ENCODE measurements at regions not wholly inside any gene's neighbourhood (a gene's known extent, or its start where the extent isn't known, plus 50 kb on each side); places are given as distances from the start of the nearest gene placed in this dataset.

- in situ Hi-C loops (cut with HindIII; ENCODE audit: low pct_unique_long_range_greater_than_20kb, low sequenced_read_pairs): no loop called here
- no peak for DNase-seq (ENCODE audit: low read depth, low spot score)
Observed at GRCh38 chr2:6222296-6222695, 530.1 kb downstream of the SOX11 start.

- in situ Hi-C loops (cut with HindIII; ENCODE audit: low pct_unique_long_range_greater_than_20kb, low sequenced_read_pairs): no loop called here
- DNase-seq (ENCODE audit: low read depth, low spot score): no peak
Observed at GRCh38 chr2:6224267-6224666, 532.1 kb downstream of the SOX11 start.

- no peak for DNase-seq (ENCODE audit: low read depth, low spot score)
- in situ Hi-C loops (cut with HindIII; ENCODE audit: low pct_unique_long_range_greater_than_20kb, low sequenced_read_pairs): no loop called here
Observed at GRCh38 chr2:6228251-6228650, 536.1 kb downstream of the SOX11 start.

GRCh38 chr2:6231166-6231565 lies 539.0 kb downstream of the SOX11 start:
- in situ Hi-C loops (cut with HindIII; ENCODE audit: low pct_unique_long_range_greater_than_20kb, low sequenced_read_pairs): no loop called here
- DNase-seq (ENCODE audit: low read depth, low spot score): no peak

GRCh38 chr2:6233993-6234392 lies 541.8 kb downstream of the SOX11 start:
- in situ Hi-C loops (cut with HindIII; ENCODE audit: low pct_unique_long_range_greater_than_20kb, low sequenced_read_pairs): no loop called here

GRCh38 chr2:6234702-6235101 lies 542.5 kb downstream of the SOX11 start:
- in situ Hi-C loops (cut with HindIII; ENCODE audit: low pct_unique_long_range_greater_than_20kb, low sequenced_read_pairs): no loop called here
- DNase-seq (ENCODE audit: low read depth, low spot score): no peak

More at GRCh38 chr2:6233993-6234392, 541.8 kb downstream of the SOX11 start:
- no peak for DNase-seq (ENCODE audit: low read depth, low spot score)

- no peak for DNase-seq (ENCODE audit: low read depth, low spot score)
- in situ Hi-C loops (cut with HindIII; ENCODE audit: low pct_unique_long_range_greater_than_20kb, low sequenced_read_pairs): no loop called here
Observed at GRCh38 chr2:6236317-6236716, 544.1 kb downstream of the SOX11 start.

GRCh38 chr2:6237039-6237660 lies 545.0 kb downstream of the SOX11 start:
- in situ Hi-C loops (cut with HindIII; ENCODE audit: low pct_unique_long_range_greater_than_20kb, low sequenced_read_pairs): no loop called here
- DNase-seq (ENCODE audit: low read depth, low spot score): no peak

- in situ Hi-C loops (cut with HindIII; ENCODE audit: low pct_unique_long_range_greater_than_20kb, low sequenced_read_pairs): no loop called here
- no peak for DNase-seq (ENCODE audit: low read depth, low spot score)
Observed at GRCh38 chr2:6249557-6249956, 557.4 kb downstream of the SOX11 start.

- in situ Hi-C loops (cut with HindIII; ENCODE audit: low pct_unique_long_range_greater_than_20kb, low sequenced_read_pairs): no loop called here
- DNase-seq (ENCODE audit: low read depth, low spot score): no peak
Observed at GRCh38 chr2:6254441-6254840, 562.3 kb downstream of the SOX11 start.

GRCh38 chr2:6264198-6264597 lies 572.0 kb downstream of the SOX11 start:
- in situ Hi-C loops (cut with HindIII; ENCODE audit: low pct_unique_long_range_greater_than_20kb, low sequenced_read_pairs): no loop called here

GRCh38 chr2:6281524-6281923 lies 584.2 kb downstream of the CMPK2 start:
- no peak for DNase-seq (ENCODE audit: low read depth, low spot score)
- in situ Hi-C loops (cut with HindIII; ENCODE audit: low pct_unique_long_range_greater_than_20kb, low sequenced_read_pairs): no loop called here

More at GRCh38 chr2:6264198-6264597, 572.0 kb downstream of the SOX11 start:
- no peak for DNase-seq (ENCODE audit: low read depth, low spot score)

- in situ Hi-C loops (cut with HindIII; ENCODE audit: low pct_unique_long_range_greater_than_20kb, low sequenced_read_pairs): no loop called here
Observed at GRCh38 chr2:6283259-6283658, 582.4 kb downstream of the CMPK2 start.

GRCh38 chr2:6287406-6287805 lies 578.3 kb downstream of the CMPK2 start:
- DNase-seq (ENCODE audit: low read depth, low spot score): no peak
- in situ Hi-C loops (cut with HindIII; ENCODE audit: low pct_unique_long_range_greater_than_20kb, low sequenced_read_pairs): no loop called here

More at GRCh38 chr2:6283259-6283658, 582.4 kb downstream of the CMPK2 start:
- DNase-seq (ENCODE audit: low read depth, low spot score): no peak

GRCh38 chr2:6288791-6289190 lies 576.9 kb downstream of the CMPK2 start:
- in situ Hi-C loops (cut with HindIII; ENCODE audit: low pct_unique_long_range_greater_than_20kb, low sequenced_read_pairs): no loop called here
- DNase-seq (ENCODE audit: low read depth, low spot score): no peak

GRCh38 chr2:6290217-6291015 lies 575.3 kb downstream of the CMPK2 start:
- DNase-seq (ENCODE audit: low read depth, low spot score): no peak
- in situ Hi-C loops (cut with HindIII; ENCODE audit: low pct_unique_long_range_greater_than_20kb, low sequenced_read_pairs): no loop called here

GRCh38 chr2:6294791-6295190 lies 570.9 kb downstream of the CMPK2 start:
- no peak for DNase-seq (ENCODE audit: low read depth, low spot score)
- in situ Hi-C loops (cut with HindIII; ENCODE audit: low pct_unique_long_range_greater_than_20kb, low sequenced_read_pairs): no loop called here

- DNase-seq (ENCODE audit: low read depth, low spot score): no peak
Observed at GRCh38 chr2:6297238-6297637, 568.5 kb downstream of the CMPK2 start.

GRCh38 chr2:6301426-6301825 lies 564.3 kb downstream of the CMPK2 start:
- no peak for DNase-seq (ENCODE audit: low read depth, low spot score)
- in situ Hi-C loops (cut with HindIII; ENCODE audit: low pct_unique_long_range_greater_than_20kb, low sequenced_read_pairs): no loop called here

More at GRCh38 chr2:6297238-6297637, 568.5 kb downstream of the CMPK2 start:
- in situ Hi-C loops (cut with HindIII; ENCODE audit: low pct_unique_long_range_greater_than_20kb, low sequenced_read_pairs): no loop called here

Data from SK-MEL-5 (cell line).